Ovary (tissue), 7 donors: ENCODE measurements at regions not wholly inside any gene's neighbourhood (a gene's known extent, or its start where the extent isn't known, plus 50 kb on each side); places are given as distances from the start of the nearest gene placed in this dataset.

Experiments used
- DNase-seq, 5 donors: peaks; one replicate each; pipeline ENCODE4 v3.0.0-alpha.2; 2019 to 2020
- H3K27ac ChIP-seq, 2 donors: fragments of 200-600 bp; one replicate each; pipeline versions ENCODE4 v1.5.1 to v1.8.0; 2019 to 2022
- H3K27me3 ChIP-seq: fragments of 200-600 bp; one replicate; pipeline ENCODE4 v1.8.0; 2022
- H3K36me3 ChIP-seq: fragments of 200-600 bp; sonication (generic); one replicate; pipeline ENCODE4 v1.5.1; 2019
- H3K4me1 ChIP-seq: one replicate; pipeline ENCODE4 v1.8.1; 2013; ENCODE audit warnings: mild to moderate bottlenecking, moderate library complexity; ENCODE audit not compliant: insufficient read depth
- H3K4me3 ChIP-seq: fragments of 200-600 bp; sonication (generic); one replicate; pipeline ENCODE4 v1.5.1; 2017
- H3K9me3 ChIP-seq, 2 donors: fragments of 200-600 bp in 1 of 2; sonication (generic) in 1 of 2; one replicate each; pipeline versions ENCODE4 v1.5.1 to v1.8.1; 2013 to 2019; ENCODE audit warnings: mild to moderate bottlenecking in 1 of 2, moderate library complexity in 1 of 2
- EP300 ChIP-seq: sonication (generic); formaldehyde crosslinking; IDR thresholded peaks from one replicate; pipeline ENCODE4 v1.6.1; 2017; ENCODE audit warnings: antibody characterized with exemption
- POLR2A ChIP-seq: fragments of 450-650 bp; IDR thresholded peaks from one replicate; pipeline ENCODE4 v1.6.1; 2017; ENCODE audit warnings: antibody characterized with exemption, mild to moderate bottlenecking, moderate library complexity
- WGBS, 3 donors: extraction: QIAGEN DNeasy Blood & Tissue Kit in 1 of 3; methylation state at CpG; one replicate each; pipeline versions ENCODE4 v1.1.5 to v1.1.7; 2013 to 2017; 5-methylcytosine and 5-hydroxymethylcytosine counted together
- intact Hi-C, 4 donors: fragments of 100-400 bp; cut with DNase I; formaldehyde crosslinking; loops; one replicate each; pipeline versions ENCODE4 v1.11.0 to v1.15.1; 2022 to 2023
- TF ChIP-seq, protein P1 (sequence below), 3 donors: fragments of 450-650 bp in 2 of 3; fragments of 200-600 bp in 1 of 3; IDR thresholded peaks; one replicate each; pipeline versions ENCODE4 v1.5.1 to v1.8.0; 2016 to 2022; ENCODE audit warnings: antibody characterized with exemption in 3 of 3, mild to moderate bottlenecking in 1 of 3
- donor health status: DM: no; HTN: no; CAD: no; lungs with moderate emphysema.
- donor health status: DM: no; HTN: no; CAD: no.
- donor health status: Bipolar disorder and iron deficiency.
- donor health status: DM: no; HTN: no; CAD: no.
- donor health status: DM: yes; HTN: yes; CAD: no.

DNA sequence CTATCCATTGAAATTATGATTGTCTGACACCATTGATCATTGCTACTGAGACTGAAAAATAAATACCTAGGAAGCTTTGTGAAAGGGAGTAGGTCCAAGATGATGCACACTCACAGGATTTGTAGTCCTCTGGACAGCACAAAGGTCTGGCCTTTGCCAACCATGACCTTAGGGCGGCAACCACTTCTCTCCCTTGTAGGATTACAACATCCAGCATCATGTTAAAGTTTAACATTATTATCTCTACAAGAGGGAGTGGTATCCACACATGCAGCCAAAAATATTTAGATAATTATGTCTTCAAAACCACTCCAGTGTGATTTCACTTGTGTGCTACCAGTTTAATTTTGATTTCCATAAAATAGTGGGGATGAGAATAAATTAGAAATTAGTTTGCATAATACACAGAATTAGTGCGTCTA is 51.1 kb upstream of the NHSL1 start:
- no peak for DNase-seq
- H3K27me3 ChIP-seq: no peaks in the 10 kb centered on the region
- H3K36me3 ChIP-seq: no peaks in the 10 kb centered on the region
- H3K27ac ChIP-seq: no peak overlapping the region
- H3K4me1 ChIP-seq: peaks cover 2% of the 10 kb centered on the region
- 15 to 28% (median 19%) methylated on average over 2 of the region's 2 CpGs for WGBS, 3 donors
- no peak overlapping the region for H3K4me3 ChIP-seq
- no peaks in the 10 kb centered on the region for H3K9me3 ChIP-seq
- intact Hi-C loops: no loop called here
- TF ChIP-seq, protein P1, sequence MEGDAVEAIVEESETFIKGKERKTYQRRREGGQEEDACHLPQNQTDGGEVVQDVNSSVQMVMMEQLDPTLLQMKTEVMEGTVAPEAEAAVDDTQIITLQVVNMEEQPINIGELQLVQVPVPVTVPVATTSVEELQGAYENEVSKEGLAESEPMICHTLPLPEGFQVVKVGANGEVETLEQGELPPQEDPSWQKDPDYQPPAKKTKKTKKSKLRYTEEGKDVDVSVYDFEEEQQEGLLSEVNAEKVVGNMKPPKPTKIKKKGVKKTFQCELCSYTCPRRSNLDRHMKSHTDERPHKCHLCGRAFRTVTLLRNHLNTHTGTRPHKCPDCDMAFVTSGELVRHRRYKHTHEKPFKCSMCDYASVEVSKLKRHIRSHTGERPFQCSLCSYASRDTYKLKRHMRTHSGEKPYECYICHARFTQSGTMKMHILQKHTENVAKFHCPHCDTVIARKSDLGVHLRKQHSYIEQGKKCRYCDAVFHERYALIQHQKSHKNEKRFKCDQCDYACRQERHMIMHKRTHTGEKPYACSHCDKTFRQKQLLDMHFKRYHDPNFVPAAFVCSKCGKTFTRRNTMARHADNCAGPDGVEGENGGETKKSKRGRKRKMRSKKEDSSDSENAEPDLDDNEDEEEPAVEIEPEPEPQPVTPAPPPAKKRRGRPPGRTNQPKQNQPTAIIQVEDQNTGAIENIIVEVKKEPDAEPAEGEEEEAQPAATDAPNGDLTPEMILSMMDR (IDR thresholded peaks at IDR 0.05): no peak

DNA sequence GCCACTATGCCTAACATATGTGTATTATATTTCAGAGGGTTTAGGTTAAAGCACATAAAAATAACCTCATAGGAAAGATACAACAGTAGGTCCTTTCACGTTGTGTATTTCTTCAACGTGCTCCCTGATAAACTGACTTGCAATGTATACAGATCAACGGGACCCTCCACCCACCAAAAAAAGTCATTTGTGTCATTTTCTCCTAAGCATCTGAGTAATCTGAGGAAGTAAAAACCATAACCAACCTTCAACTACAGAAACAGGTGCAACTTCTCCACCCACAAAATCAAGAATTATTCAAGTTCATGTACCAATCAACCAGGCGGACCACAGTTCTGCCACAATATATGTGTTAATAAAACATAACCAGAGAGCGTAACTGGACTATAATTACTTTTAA is 54.9 kb upstream of the NHSL1 start:
- H3K4me1 ChIP-seq: no peaks in the 10 kb centered on the region
- H3K4me3 ChIP-seq: no peak overlapping the region
- TF ChIP-seq, protein P1 (IDR thresholded peaks at IDR 0.05): no peak
- TF ChIP-seq EP300: no peak
- TF ChIP-seq POLR2A: no peak
- H3K36me3 ChIP-seq: no peaks in the 10 kb centered on the region
- intact Hi-C loops: no loop called here
- H3K27me3 ChIP-seq: no peaks in the 10 kb centered on the region
- H3K9me3 ChIP-seq: no peaks in the 10 kb centered on the region
- no peak for DNase-seq
- H3K27ac ChIP-seq: no peak overlapping the region
- WGBS, 3 donors: 92 to 95% (median 93%) methylated on average over 5 of the region's 5 CpGs

DNA sequence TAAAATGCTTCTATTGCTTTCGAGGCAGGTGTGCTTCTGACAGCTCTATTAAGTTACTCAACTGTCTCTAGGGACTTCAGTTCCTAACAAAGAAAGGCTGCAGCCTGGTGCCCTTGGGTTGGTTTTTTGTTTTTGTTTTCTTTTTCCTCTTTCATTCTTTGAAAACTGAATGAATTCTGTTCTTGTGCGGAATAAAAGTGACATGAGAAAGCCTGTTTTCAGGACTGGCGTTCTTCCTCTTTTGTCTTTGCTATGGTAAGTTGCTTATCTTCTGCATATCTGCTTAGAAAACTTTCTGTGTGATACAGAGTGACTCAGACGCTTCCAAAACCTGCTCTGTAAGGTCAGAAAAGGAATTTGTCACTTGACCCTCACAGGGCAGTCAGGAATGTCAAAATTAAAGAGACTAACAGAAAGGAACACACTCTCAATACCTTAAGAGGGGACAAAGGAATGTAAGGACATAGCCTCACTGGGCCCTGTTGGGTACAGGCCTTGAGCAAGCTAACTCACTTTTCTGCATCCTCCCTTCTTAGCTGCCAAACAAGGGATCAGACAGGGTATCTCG is 56.2 kb upstream of the NHSL1 start:
- Histone ChIP-seq H3K4me1 (no peaks in the 10 kb centered on the region), H3K4me3 (no peak overlapping the region), H3K27ac (no peak overlapping the region), H3K36me3 (no peaks in the 10 kb centered on the region), H3K27me3 (no peaks in the 10 kb centered on the region), H3K9me3 (no peaks in the 10 kb centered on the region)
- 69 to 72% (median 70%) methylated on average over 5 of the region's 5 CpGs for WGBS, 3 donors
- no peak for DNase-seq
- intact Hi-C loops: no loop called here
- TF ChIP-seq EP300: no peak
- TF ChIP-seq POLR2A: no peak

DNA sequence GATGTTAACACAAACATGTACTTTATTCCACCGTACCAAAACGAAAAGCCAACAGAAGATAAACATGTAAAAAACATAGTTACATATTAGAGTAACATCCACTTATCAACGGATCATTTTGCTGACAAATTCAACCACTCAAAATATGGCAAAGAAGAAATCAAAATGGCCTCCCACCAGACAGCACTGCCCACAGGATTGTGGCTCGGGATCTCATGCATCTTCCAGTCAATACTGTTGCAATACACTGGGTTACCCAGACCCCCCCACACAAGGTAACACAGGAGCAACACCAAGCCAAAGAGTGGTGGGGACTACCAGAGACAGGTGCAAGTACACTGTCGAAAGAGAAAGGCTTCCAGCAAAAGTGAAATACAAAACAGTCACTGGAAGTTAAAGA is 57.9 kb upstream of the NHSL1 start:
- TF ChIP-seq EP300: no peak
- TF ChIP-seq, protein P1 (IDR thresholded peaks at IDR 0.05): no peak
- no peak for TF ChIP-seq POLR2A
- Histone ChIP-seq H3K27me3 (no peaks in the 10 kb centered on the region), H3K4me3 (no peak overlapping the region), H3K9me3 (no peaks in the 10 kb centered on the region), H3K4me1 (no peaks in the 10 kb centered on the region), H3K36me3 (no peaks in the 10 kb centered on the region), H3K27ac (no peak overlapping the region)
- intact Hi-C loops: no loop called here
- no peak for DNase-seq
- WGBS, 3 donors: 73 to 85% (median 80%) methylated on average over 5 of the region's 5 CpGs

DNA sequence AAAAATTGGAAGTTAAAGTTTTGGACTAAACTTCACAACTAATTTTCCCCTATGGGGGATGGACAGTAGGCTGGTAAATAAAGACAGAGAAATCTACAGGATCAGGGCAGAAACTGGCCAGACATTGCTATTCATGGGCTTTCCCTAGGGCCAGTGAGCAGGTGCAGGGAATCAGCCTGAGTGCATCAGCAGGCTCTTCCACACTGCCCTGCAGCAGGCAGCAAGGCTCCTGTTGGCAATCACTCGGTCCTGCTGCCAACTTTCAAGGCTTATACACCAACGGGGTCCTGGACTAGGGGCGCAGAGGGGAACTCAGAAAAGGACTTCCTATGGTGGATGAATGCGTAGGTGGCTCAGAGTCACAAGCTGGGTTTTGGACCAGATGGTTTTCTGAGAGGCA is 59.8 kb upstream of the NHSL1 start:
- no peaks in the 10 kb centered on the region for H3K9me3 ChIP-seq
- intact Hi-C loops: no loop called here
- TF ChIP-seq POLR2A (no peak), EP300 (no peak)
- no peak for DNase-seq
- H3K27me3 ChIP-seq: no peaks in the 10 kb centered on the region
- H3K36me3 ChIP-seq: no peaks in the 10 kb centered on the region
- H3K27ac ChIP-seq: no peak overlapping the region
- H3K4me1 ChIP-seq: no peaks in the 10 kb centered on the region
- WGBS, 3 donors: 86 to 89% (median 89%) methylated on average over 4 of the region's 4 CpGs
- H3K4me3 ChIP-seq: no peak overlapping the region
